HG03442 (cell line): ENCODE measurements at regions not wholly inside any gene's neighbourhood (a gene's known extent, or its start where the extent isn't known, plus 50 kb on each side); places are given as distances from the start of the nearest gene placed in this dataset.
A peak's percentile ranks its signal among the peaks of the same experiment; 100 is the strongest.

Experiments used
- ATAC-seq: cut with Tn5 transposase; IDR thresholded peaks from one replicate; pipeline ENCODE4 v1.9.1; 2021; ENCODE audit warnings: mild to moderate bottlenecking, moderate library complexity; ENCODE audit not compliant: unreplicated experiment

DNA sequence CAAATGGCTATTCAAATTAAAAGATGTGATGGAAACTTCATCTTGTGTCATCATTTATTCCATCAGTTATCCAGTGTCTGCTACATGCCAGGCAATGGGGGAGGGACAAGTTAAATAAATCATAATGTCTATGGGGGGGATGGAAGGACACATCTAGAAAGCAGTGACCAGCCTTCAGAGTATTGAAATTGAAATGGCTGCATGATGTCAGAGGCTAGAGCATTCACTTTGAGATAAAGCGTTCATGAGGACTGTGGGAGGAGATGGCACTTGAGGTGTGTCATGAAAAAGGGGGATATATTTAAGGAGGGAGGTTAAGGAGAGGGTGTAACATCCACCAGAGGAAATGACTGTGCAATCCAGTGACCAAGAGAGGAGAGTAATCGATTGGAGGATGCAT is 50.6 kb downstream of the SLIT2 start:
- ATAC-seq, result no peak

GRCh38 chr4:20305976-20306375 is 54.3 kb downstream of the SLIT2 start:
- no peak for ATAC-seq

GRCh38 chr4:20311856-20312255 is 60.2 kb downstream of the SLIT2 start:
- no peak for ATAC-seq

DNA sequence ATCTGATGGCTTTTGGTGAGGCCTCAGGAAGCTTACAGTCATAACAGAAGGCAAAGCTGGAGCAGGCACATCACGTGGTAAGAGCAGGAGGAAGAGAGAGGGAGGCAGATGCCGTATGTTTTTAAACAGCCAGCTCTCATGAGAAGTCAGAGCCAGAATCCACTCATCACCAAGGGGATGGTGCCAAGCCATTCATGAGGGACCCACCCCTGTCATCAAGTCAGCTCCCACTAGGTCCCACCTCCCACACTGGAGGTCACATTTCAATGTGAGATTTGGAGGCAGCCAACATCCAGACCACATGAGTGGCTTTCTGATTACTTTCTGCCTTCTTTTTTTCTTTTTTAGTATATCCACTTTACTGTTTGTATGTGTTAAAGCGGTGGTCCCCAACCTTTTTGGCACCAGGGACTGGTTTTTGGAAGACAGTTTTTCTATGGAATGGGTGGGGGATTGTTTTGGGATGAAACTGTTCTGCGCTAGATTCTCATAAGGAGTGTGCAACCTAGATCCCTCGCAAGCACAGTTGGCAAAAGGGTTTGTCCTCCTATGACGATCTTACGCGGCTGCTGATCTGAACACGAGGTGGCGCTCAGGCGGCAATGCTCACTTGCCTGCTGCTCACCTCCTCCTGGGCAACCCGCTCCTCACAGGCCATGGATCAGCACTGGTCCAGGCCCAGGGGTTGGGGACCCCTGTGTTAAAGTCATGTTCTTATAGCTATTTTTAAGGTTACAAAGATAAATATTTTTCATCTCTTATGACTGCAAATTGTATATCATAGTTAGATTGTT is 61.7 kb downstream of the SLIT2 start:
- peak; percentile 88 for ATAC-seq

- ATAC-seq, result no peak
Measured at GRCh38 chr4:20317424-20317985, 65.8 kb downstream of the SLIT2 start.

DNA sequence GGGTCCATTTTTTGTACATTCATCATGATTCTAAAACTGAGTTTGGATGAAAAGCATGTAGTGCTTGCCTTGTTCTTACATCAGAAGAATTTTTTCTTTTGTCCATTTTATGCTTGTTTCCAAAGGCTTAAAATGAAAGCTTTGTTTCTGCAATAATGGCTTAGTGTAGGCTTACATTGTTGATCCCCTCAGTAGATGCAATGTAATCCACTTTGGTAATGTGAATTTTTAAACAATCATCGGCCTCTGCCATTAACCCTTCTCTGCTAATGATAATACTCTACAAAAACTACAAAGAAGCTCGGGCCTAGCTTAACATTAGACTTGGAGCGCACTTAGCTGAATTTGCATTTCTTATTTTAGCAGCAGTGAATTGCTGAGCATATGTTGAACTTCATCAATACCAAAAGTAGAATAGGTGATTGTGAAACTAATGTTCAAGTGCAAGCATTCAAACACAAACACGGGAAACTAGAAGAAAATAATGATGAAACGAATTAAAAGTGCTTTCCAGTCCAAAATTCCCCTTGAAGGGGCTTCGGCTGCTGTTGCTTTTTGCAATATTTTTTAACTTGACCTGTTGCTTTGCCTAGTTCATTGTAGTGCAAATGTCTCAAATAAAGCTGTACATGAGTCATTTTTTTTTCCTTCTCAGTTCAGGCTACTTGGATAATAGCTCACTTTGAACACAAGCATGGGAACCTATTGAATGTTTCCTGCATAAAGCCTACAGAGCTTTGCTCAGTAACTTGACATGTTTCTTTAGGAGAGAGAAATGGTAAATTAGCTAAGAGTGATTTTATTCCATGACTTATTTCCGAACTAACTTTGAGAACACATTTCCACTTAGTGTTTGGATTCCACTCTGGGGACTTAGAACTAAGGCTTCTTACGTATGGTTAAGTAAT is 66.5 kb downstream of the SLIT2 start:
- no peak for ATAC-seq

DNA sequence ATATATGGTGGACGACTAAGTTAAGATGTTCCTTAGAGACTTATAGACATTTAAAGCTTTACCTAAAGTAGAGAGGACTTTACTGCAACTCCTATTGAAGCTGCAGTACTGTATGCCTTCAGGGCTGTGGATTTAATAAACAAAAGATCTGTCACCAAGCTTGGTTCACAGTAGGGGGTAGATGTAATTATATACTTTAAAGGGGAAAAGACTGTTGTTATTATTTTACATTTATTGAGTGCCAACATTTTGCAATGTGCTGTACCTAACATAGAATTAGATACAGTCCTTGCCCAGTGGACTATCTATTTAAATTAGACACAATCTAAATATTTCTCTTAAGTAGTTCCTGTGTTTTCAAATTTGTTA is 67.2 kb downstream of the SLIT2 start:
- no peak for ATAC-seq

DNA sequence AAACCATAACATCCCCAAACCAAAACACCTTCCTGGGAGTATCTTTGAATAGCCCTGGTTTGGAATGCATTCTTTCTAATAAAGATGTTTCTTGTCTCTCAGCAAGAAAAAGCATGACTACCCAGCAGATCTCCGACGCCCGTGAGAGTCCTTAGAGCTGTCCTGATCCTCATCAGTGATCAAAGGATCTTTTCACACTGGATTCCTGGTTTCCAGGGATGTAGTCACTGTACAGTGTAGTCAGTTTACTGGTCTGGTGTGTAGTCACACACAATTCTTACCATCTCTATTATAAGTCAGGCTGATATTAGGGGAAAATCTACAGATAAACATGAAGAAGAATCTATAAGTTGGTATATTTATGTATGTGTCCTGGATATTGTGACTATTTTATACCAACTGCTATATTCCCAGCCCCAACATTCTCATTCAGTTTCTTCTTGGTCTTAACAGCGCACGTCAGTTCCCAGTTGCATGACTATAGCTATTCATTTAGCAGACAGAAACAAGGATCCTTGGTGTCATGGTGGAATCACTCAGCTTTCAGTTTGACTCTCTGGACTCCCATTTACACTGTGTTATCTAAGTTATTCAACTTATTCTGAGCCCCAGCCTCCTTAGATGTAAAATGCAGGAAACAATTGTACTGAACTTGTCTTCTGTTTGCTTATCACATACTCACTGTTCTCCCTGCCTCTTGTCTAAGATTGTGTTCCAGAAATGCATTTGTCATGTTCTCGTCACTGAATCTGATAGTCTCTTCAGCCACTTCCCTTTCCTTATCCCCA is 68.3 kb downstream of the SLIT2 start:
- no peak for ATAC-seq

- ATAC-seq, result no peak
Measured at GRCh38 chr4:20323991-20324390, 72.3 kb downstream of the SLIT2 start.

GRCh38 chr4:20326460-20326859 is 74.8 kb downstream of the SLIT2 start:
- no peak for ATAC-seq

DNA sequence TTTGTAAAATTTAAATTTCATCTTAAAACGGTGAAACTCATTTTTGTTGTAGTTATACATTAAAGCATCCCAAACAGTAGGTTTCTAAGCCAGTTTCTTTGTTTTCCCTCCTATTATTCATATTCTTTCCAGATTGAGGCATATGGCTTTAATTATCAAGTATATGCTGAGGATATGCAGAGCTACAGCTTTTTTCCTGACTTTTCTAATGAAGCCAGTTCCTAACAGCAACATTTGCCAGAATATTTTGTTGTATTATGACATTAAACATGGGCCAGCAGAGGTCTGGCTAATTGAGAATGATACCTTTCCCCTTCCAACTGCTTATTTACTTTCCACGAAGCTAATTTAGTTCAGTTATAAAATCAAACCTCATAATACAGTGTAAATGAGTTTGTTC is 75.3 kb downstream of the SLIT2 start:
- no peak for ATAC-seq

DNA sequence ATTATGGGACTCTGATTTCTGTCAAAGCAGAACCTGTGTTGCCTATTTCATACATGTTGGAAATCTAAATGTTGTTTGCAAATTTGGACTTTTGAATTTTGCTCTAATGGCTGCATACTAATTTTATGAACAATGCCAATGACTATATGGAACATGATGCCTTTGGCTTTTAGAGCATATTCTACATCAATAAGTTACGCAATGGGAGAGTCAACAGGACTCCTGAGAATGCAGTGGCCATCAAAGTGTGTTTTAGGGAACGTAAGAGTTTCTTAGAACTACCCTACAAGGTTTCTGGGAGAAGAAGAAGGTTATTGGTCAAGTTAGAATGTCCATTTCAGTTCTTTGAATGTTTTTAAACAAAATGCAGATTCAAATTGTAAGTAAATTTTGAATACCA is 76.1 kb downstream of the SLIT2 start:
- no peak for ATAC-seq

- ATAC-seq, result no peak
Measured at GRCh38 chr4:20331642-20332041, 79.9 kb downstream of the SLIT2 start.

GRCh38 chr4:20333141-20333715 is 81.5 kb downstream of the SLIT2 start:
- no peak for ATAC-seq

- no peak for ATAC-seq
Measured at GRCh38 chr4:20337261-20337664, 85.6 kb downstream of the SLIT2 start.

GRCh38 chr4:20338841-20339240 is 87.1 kb downstream of the SLIT2 start:
- ATAC-seq, result no peak

- ATAC-seq, result no peak
Measured at GRCh38 chr4:20341134-20341738, 89.5 kb downstream of the SLIT2 start.

- no peak for ATAC-seq
Measured at GRCh38 chr4:20347531-20347930, 95.8 kb downstream of the SLIT2 start.

DNA sequence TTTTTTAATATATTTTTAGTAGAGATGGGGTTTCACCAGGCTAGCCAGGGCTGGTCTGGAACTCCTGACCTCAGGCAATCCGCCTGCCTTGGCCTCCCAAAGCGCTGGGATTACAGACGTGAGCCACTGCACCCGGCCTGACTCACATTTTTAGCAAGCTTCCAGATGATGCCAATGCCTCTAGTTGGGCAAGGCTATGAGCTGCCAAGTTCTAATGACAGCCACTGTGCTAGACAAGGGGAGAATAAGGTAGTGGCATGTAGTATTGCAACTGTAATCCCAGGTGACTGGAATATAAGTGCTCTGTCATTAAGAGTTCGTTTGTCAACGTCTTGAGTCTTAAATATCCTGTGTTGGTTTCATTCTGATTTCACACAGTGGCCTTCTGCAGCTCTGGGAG is 96.7 kb downstream of the SLIT2 start:
- ATAC-seq, result no peak
